GM11168 (cell line): ENCODE measurements at regions not wholly inside any gene's neighbourhood (a gene's known extent, or its start where the extent isn't known, plus 50 kb on each side); places are given as distances from the start of the nearest gene placed in this dataset.
"Not testable (repeated sequence)": the region's sequence is repeated elsewhere in the genome, so short reads cannot be mapped to it uniquely, and the experiment has no call there.

Experiments
- in situ Hi-C: fragments of 300-500 bp; cut with MboI; formaldehyde crosslinking; loops from one replicate; pipeline ENCODE4 v1.12.0; 2022; ENCODE audit warnings: low sequenced_read_pairs; ENCODE audit not compliant: unreplicated experiment

- in situ Hi-C loops, result no loop called here
Measured at GRCh38 chr2:139622691-139623090, 842.5 kb upstream of the NXPH2 start.

GRCh38 chr2:139617747-139618146 is 837.6 kb upstream of the NXPH2 start:
- in situ Hi-C loops, result no loop called here

- in situ Hi-C loops, result no loop called here
Measured at GRCh38 chr2:139613264-139613663, 833.1 kb upstream of the NXPH2 start.

GRCh38 chr2:139610512-139610911 is 830.3 kb upstream of the NXPH2 start:
- in situ Hi-C loops, result no loop called here

GRCh38 chr2:139609109-139609508 is 828.9 kb upstream of the NXPH2 start:
- in situ Hi-C loops, result no loop called here

GRCh38 chr2:139605668-139606067 is 825.5 kb upstream of the NXPH2 start:
- in situ Hi-C loops, result no loop called here

- in situ Hi-C loops, result no loop called here
Measured at GRCh38 chr2:139600166-139600565, 820.0 kb upstream of the NXPH2 start.

- in situ Hi-C loops, result no loop called here
Measured at GRCh38 chr2:139585101-139585500, 804.9 kb upstream of the NXPH2 start.

GRCh38 chr2:139574371-139574770 is 794.2 kb upstream of the NXPH2 start:
- in situ Hi-C loops, result no loop called here

GRCh38 chr2:139556789-139557188 is 776.6 kb upstream of the NXPH2 start:
- in situ Hi-C loops, result no loop called here

GRCh38 chr2:139550873-139551272 is 770.7 kb upstream of the NXPH2 start:
- in situ Hi-C loops, result no loop called here

- in situ Hi-C loops, result no loop called here
Measured at GRCh38 chr2:139550341-139550740, 770.2 kb upstream of the NXPH2 start.

GRCh38 chr2:139544186-139544851 is 764.1 kb upstream of the NXPH2 start:
- in situ Hi-C loops, result no loop called here

- in situ Hi-C loops, result not testable (repeated sequence)
Measured at GRCh38 chr2:139538332-139539020, 758.3 kb upstream of the NXPH2 start.

GRCh38 chr2:139529080-139529479 is 748.9 kb upstream of the NXPH2 start:
- in situ Hi-C loops, result no loop called here

GRCh38 chr2:139526781-139527180 is 746.6 kb upstream of the NXPH2 start:
- in situ Hi-C loops, result no loop called here

GRCh38 chr2:139518321-139518720 is 738.1 kb upstream of the NXPH2 start:
- in situ Hi-C loops, result no loop called here

GRCh38 chr2:139514951-139515350 is 734.8 kb upstream of the NXPH2 start:
- in situ Hi-C loops, result no loop called here

- in situ Hi-C loops, result no loop called here
Measured at GRCh38 chr2:139495851-139496250, 715.7 kb upstream of the NXPH2 start.

GRCh38 chr2:139492131-139492680 is 712.0 kb upstream of the NXPH2 start:
- in situ Hi-C loops, result no loop called here

GRCh38 chr2:139480161-139480650 is 700.0 kb upstream of the NXPH2 start:
- in situ Hi-C loops, result no loop called here
